LoVo (cell line): ENCODE measurements at regions not wholly inside any gene's neighbourhood (a gene's known extent, or its start where the extent isn't known, plus 50 kb on each side); places are given as distances from the start of the nearest gene placed in this dataset.
"Not testable (repeated sequence)": the region's sequence is repeated elsewhere in the genome, so short reads cannot be mapped to it uniquely, and the experiment has no call there.

Source experiments
- DNase-seq: peaks from one replicate; pipeline ENCODE4 v3.0.0-alpha.2; 2016; ENCODE audit warnings: low spot score

GRCh38 chr4:28225050-28225449 is 1364.4 kb downstream of the STIM2 start:
- DNase-seq, result no peak

- no peak for DNase-seq
Measured at GRCh38 chr4:28225689-28226353, 1365.2 kb downstream of the STIM2 start.

- DNase-seq, result no peak
Measured at GRCh38 chr4:28226962-28227361, 1366.3 kb downstream of the STIM2 start.

DNA sequence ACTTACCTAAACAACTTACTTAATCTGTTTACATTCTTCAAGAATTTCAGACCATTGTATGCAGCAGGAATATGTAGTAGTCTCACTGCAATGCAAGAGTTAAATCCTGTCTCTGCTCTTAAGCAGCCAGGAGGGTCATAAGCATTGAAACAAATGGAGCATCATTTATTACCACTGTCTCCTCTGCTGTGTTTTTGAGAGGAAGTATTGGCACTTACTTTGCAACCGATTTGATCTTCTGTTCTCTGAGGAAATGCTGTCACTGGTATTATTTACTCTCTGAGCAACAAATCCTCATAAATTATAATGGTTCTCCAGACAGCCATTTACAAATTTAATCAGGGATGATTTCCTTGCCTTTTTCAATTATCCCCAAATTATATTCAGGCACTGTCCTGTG is 1367.1 kb downstream of the STIM2 start:
- DNase-seq, result no peak

DNA sequence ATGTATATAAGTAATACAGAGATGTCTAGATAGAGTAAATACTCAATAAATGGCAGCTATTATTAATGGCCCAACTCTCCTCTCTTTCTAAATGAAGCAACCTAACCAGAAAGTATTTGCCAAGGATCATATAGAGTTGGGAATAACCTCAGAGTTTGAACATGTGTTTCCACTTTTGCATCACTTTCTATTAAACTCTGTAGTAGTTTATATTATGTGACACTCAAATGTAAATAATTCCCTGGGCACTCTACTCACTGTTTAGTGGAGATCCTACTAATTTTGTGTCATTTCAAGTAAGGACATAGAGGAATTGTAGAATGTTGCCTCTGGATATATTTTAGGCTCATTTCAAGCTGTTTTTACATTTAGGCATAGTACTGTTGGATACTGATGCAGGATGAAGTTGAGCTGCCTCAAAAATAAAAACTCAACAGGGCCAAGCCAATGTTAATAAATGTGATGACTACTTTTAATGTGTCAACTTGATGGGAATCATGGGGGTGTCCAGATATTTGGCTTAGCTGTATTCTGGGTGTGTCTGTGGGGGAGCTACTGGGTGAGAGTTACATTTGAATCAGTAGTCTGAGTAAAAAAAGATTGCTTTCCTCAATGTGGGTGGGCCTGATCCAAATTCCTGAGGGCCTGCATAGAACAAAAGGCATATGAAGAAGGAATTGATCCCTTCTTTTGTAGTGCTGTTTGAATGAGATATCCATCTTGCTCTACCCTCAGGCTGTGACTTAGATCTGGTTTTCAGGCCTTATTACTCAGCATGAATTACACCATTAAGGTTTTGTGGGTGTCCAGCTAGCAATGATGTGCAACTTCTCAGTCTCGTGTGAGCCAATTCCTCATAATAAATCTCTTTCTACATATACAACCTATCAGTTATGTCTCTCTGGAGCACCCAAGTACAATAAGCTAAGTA is 1368.2 kb downstream of the STIM2 start:
- DNase-seq, result no peak

GRCh38 chr4:28232376-28232775 is 1371.7 kb downstream of the STIM2 start:
- DNase-seq, result no peak

GRCh38 chr4:28232951-28233350 is 1372.3 kb downstream of the STIM2 start:
- no peak for DNase-seq

DNA sequence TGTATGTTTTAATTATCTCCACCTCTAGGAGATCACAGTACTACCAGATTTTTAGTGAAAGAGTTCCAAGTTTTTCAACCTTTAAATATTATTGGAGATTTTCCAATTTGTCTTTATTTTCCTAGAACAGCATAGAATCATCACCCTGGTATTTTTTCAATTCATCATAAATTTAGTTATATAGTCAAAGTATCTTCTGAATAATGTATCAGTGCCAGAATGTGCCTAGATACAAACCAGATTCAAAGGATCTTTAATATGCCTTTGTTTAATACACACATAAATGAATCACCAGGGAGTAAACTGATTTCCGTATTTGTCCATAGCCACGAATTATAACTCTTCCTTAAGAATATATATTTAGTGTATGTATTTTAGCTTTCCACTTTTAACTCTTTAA is 1373.1 kb downstream of the STIM2 start:
- no peak for DNase-seq

- no peak for DNase-seq
Measured at GRCh38 chr4:28238876-28239275, 1378.2 kb downstream of the STIM2 start.

GRCh38 chr4:28241021-28241420 is 1380.4 kb downstream of the STIM2 start:
- DNase-seq, result no peak

DNA sequence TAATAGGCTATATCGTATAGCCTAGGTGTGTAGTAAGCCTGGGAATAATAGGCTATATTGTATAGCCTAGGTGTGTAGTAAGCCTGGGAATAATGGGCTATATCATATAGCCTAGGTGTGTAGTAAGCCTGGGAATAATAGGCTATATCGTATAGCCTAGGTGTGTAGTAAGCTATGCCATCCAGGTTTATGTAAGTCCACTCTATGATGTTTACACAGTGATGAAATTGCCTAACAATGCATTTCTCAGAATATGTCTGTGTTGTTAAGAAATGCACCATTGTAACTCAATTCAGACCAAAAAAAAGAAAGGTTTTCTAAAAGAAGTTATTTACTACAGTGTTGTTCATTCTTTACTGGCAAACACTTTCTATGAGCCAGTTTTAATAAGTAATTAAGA is 1387.2 kb downstream of the STIM2 start:
- DNase-seq, result no peak

DNA sequence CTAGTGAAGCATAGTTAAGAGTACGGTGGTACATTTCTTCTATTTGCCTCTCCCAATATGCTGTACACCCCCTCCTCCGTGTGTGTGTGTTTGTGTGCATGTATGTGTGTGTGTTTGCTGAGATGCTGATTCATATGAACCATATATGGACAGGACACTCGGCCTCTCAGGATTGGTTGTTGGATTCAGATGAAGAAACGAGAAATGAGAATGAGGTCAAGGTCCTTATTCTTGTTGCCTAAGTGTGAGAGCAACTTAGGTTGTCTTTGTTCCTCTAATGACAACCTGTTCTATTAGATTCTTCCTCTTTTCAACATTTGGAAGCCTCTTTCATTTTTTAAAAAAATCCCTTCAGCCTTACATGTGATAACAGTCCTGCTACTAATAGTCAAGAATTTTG is 1387.6 kb downstream of the STIM2 start:
- DNase-seq, result no peak

GRCh38 chr4:28250646-28251045 is 1390.0 kb downstream of the STIM2 start:
- DNase-seq, result no peak

DNA sequence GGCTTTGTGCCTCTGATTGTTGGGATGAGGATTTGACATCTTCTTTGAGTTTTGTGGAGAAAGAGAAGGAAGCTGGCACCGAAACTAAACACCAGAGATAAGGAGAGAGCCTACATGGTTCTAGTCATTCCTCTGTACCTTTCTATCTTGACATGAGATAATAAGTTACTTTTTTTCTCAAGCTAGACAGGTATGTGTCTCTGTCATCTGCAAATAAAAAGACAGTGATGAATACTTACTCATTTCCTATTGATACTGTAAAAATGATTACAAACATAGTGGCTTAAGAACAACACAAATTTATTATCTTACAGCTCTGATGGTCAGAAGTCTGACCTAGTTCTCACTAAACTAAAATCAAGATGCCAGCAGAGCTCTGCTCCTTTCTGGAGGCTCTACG is 1391.2 kb downstream of the STIM2 start:
- no peak for DNase-seq

- no peak for DNase-seq
Measured at GRCh38 chr4:28254003-28254402, 1393.4 kb downstream of the STIM2 start.

- DNase-seq, result no peak
Measured at GRCh38 chr4:28256295-28256694, 1395.7 kb downstream of the STIM2 start.

GRCh38 chr4:28259951-28260350 is 1399.3 kb downstream of the STIM2 start:
- DNase-seq, result no peak

DNA sequence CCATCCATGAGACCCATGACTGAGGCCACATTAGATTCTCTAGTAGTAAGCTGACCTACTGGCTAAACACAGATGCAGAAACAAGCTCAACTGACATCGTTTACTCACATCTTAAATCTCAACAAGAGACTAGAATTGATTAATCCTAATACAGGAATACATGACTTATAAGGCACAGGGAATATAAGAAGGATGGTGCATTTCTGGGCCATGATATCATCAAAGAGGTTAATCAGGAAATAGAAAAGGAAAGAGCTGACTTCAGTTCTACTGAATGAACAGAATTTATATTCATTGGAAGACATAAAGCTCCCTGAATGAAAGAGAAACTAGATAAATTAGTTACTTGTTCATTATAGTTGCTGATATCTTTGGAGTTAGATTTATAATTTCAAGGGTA is 1406.5 kb downstream of the STIM2 start:
- no peak for DNase-seq

GRCh38 chr4:28269426-28269825 is 1408.8 kb downstream of the STIM2 start:
- no peak for DNase-seq

GRCh38 chr4:28277931-28278330 is 1417.3 kb downstream of the STIM2 start:
- no peak for DNase-seq

DNA sequence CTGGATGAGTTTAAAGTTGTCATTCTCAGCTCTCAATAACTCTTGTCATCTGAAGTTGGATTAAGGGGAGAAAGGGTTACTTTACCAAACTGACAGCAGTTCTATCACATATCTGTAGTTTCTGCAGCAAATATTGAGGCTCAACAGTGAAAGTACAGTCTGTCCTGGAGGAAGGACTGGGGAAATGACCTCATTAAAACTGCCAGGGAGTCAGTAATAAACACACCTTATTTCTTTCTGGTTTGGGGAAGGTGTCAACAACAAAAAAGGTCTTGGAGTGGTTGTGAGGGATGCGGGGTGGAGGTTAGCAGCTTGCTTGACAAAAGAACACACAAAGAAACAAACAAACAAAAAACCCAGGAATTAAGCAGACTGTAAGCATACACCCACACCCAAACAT is 1418.0 kb downstream of the STIM2 start:
- no peak for DNase-seq

DNA sequence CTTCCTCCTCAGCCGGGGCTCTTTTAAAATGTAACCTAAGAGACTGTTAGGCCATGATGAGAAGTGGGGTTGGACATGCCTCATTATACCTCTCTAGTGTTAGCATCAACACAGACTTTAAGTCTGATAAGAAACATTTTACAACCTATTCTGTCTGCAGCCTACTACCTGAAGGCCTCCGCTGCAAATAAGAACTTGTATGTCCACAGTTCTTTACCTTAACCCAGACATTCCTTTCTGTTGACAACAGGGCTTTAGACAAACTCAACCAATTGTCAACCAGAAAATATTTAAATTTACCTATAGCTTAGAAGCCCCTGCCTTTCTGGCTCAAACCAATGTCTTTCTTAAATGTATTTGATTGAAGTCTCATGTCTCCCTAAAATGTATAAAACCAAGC is 1418.6 kb downstream of the STIM2 start:
- no peak for DNase-seq

GRCh38 chr4:28286266-28286665 is 1425.6 kb downstream of the STIM2 start:
- not testable (repeated sequence) for DNase-seq

GRCh38 chr4:28287831-28288233 is 1427.2 kb downstream of the STIM2 start:
- no peak for DNase-seq
